ENCODE measurements at regions not wholly inside any gene's neighbourhood (a gene's known extent, or its start where the extent isn't known, plus 50 kb on each side); places are given as distances from the start of the nearest gene placed in this dataset.

GRCh38 chr9:119500072-119500771, 131.0 kb upstream of the BRINP1 start:
- no peak for TF ChIP-seq POLR2AphosphoS5 (IDR thresholded peaks at IDR 0.05)
- no peak for TF ChIP-seq POLR2A (IDR thresholded peaks at IDR 0.05)
- TF ChIP-seq, protein P1, sequence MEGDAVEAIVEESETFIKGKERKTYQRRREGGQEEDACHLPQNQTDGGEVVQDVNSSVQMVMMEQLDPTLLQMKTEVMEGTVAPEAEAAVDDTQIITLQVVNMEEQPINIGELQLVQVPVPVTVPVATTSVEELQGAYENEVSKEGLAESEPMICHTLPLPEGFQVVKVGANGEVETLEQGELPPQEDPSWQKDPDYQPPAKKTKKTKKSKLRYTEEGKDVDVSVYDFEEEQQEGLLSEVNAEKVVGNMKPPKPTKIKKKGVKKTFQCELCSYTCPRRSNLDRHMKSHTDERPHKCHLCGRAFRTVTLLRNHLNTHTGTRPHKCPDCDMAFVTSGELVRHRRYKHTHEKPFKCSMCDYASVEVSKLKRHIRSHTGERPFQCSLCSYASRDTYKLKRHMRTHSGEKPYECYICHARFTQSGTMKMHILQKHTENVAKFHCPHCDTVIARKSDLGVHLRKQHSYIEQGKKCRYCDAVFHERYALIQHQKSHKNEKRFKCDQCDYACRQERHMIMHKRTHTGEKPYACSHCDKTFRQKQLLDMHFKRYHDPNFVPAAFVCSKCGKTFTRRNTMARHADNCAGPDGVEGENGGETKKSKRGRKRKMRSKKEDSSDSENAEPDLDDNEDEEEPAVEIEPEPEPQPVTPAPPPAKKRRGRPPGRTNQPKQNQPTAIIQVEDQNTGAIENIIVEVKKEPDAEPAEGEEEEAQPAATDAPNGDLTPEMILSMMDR (IDR thresholded peaks at IDR 0.05 in 8 of 11, conservative IDR thresholded peaks at IDR 0.05 in 3 of 11): no peak

Data from spleen (tissue), 7 donors.